ENCODE measurements at regions not wholly inside any gene's neighbourhood (a gene's known extent, or its start where the extent isn't known, plus 50 kb on each side); places are given as distances from the start of the nearest gene placed in this dataset.

DNA sequence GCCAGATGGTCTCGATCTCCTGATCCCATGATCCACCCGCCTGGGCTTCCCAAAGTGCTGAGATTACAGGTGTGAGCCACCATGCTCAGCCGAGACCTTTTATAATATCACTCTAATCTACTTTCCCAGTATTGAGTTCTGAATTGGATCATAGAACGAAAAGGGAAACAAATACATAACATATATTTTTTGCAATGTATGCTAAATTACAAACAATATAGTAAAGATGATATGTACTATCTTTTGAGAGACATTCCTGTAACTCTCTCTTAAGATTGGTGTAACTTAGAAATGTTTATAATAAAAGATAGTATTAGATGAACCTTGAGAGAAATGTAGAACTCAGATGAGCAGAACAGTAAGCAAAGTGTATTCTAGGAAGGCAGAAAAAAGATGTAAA lies 129.2 kb upstream of the TENT5A start:
- TF ChIP-seq TARDBP (IDR thresholded peaks at IDR 0.05) = no peak
- no peak for TF ChIP-seq ARNT (IDR thresholded peaks at IDR 0.05)
- no peak for TF ChIP-seq BHLHE40 (IDR thresholded peaks at IDR 0.05; ENCODE audit: borderline replicate concordance)
- no peak for TF ChIP-seq SP1 (IDR thresholded peaks at IDR 0.05)
- TF ChIP-seq FOXK2 (IDR thresholded peaks at IDR 0.05) = no peak
- TF ChIP-seq NFRKB (IDR thresholded peaks at IDR 0.05) = no peak
- TF ChIP-seq CTBP1 (IDR thresholded peaks at IDR 0.05; ENCODE audit: borderline replicate concordance) = no peak
